Stomach smooth muscle (tissue), 2 donors: ENCODE measurements at regions not wholly inside any gene's neighbourhood (a gene's known extent, or its start where the extent isn't known, plus 50 kb on each side); places are given as distances from the start of the nearest gene placed in this dataset.

Experiments
- H3K27ac ChIP-seq: one replicate; pipeline ENCODE4 v1.7.0; 2013; ENCODE audit warnings: mild to moderate bottlenecking, low read length, inconsistent platforms
- H3K27me3 ChIP-seq, 2 donors: one replicate each; pipeline ENCODE4 v1.7.0; 2013; ENCODE audit warnings: low read length in 2 of 2; ENCODE audit not compliant: insufficient read depth in 2 of 2, control insufficient read depth in 1 of 2
- H3K36me3 ChIP-seq, 2 donors: one replicate each; pipeline ENCODE4 v1.7.0; 2013; ENCODE audit warnings: low read length in 2 of 2; ENCODE audit not compliant: control insufficient read depth in 2 of 2, insufficient read depth in 2 of 2
- H3K4me1 ChIP-seq: one replicate; pipeline ENCODE4 v1.7.0; 2013; ENCODE audit warnings: low read length; ENCODE audit not compliant: control insufficient read depth, insufficient read depth
- H3K4me3 ChIP-seq, 2 donors: one replicate each; pipeline ENCODE4 v1.7.0; 2013; ENCODE audit warnings: low read length in 2 of 2
- H3K9ac ChIP-seq, 2 donors: one replicate each; pipeline ENCODE4 v1.7.0; 2013; ENCODE audit warnings: low read length in 2 of 2, mild to moderate bottlenecking in 1 of 2
- H3K9me3 ChIP-seq, 2 donors: one replicate each; pipeline ENCODE4 v1.7.0; 2013; ENCODE audit warnings: low read length in 2 of 2; ENCODE audit not compliant: control insufficient read depth in 2 of 2
- donor health status: healthy.
- donor health status: Pancreatic carcinoma.

- H3K4me3 ChIP-seq = no peak overlapping the region
- no peaks in the 10 kb centered on the region for H3K9me3 ChIP-seq
- no peaks in the 10 kb centered on the region for H3K4me1 ChIP-seq
- H3K27me3 ChIP-seq = no peaks in the 10 kb centered on the region
- no peaks in the 10 kb centered on the region for H3K36me3 ChIP-seq
- H3K9ac ChIP-seq = no peak overlapping the region
- no peak overlapping the region for H3K27ac ChIP-seq
Observed at GRCh38 chr7:119127706-119128105, 903.2 kb downstream of the ANKRD7 start.

GRCh38 chr7:119132436-119132835, 907.9 kb downstream of the ANKRD7 start:
- H3K27ac ChIP-seq = no peak overlapping the region
- H3K27me3 ChIP-seq = no peaks in the 10 kb centered on the region
- H3K36me3 ChIP-seq = no peaks in the 10 kb centered on the region
- H3K9ac ChIP-seq = no peak overlapping the region
- peaks cover 0 to 2% of the 10 kb centered on the region in 2 donors for H3K9me3 ChIP-seq
- H3K4me3 ChIP-seq = no peak overlapping the region
- no peaks in the 10 kb centered on the region for H3K4me1 ChIP-seq

- Histone ChIP-seq H3K27ac (no peak overlapping the region), H3K4me3 (no peak overlapping the region), H3K4me1 (no peaks in the 10 kb centered on the region)
Observed at GRCh38 chr7:119167431-119167830, 942.9 kb downstream of the ANKRD7 start.

GRCh38 chr7:119172043-119172442, 947.5 kb downstream of the ANKRD7 start:
- H3K4me3 ChIP-seq = no peak overlapping the region
- H3K4me1 ChIP-seq = no peaks in the 10 kb centered on the region
- H3K27me3 ChIP-seq = no peaks in the 10 kb centered on the region
- no peaks in the 10 kb centered on the region for H3K36me3 ChIP-seq
- no peak overlapping the region for H3K9ac ChIP-seq
- no peak overlapping the region for H3K27ac ChIP-seq
- peaks cover 0 to 5% of the 10 kb centered on the region in 2 donors for H3K9me3 ChIP-seq

More at GRCh38 chr7:119167431-119167830, 942.9 kb downstream of the ANKRD7 start:
- H3K36me3 ChIP-seq = no peaks in the 10 kb centered on the region
- no peak overlapping the region for H3K9ac ChIP-seq
- H3K27me3 ChIP-seq = no peaks in the 10 kb centered on the region
- H3K9me3 ChIP-seq = peaks cover 0 to 5% of the 10 kb centered on the region in 2 donors

- Histone ChIP-seq H3K36me3 (no peaks in the 10 kb centered on the region), H3K4me1 (no peaks in the 10 kb centered on the region), H3K9ac (no peak overlapping the region), H3K9me3 (no peaks in the 10 kb centered on the region), H3K27me3 (no peaks in the 10 kb centered on the region), H3K4me3 (no peak overlapping the region), H3K27ac (no peak overlapping the region)
Observed at GRCh38 chr7:119175911-119176627, 951.6 kb downstream of the ANKRD7 start.

- no peaks in the 10 kb centered on the region for H3K36me3 ChIP-seq
- H3K4me1 ChIP-seq = no peaks in the 10 kb centered on the region
- H3K4me3 ChIP-seq = no peak overlapping the region
- H3K27me3 ChIP-seq = no peaks in the 10 kb centered on the region
- no peak overlapping the region for H3K27ac ChIP-seq
- H3K9me3 ChIP-seq = peaks cover 0 to 2% of the 10 kb centered on the region in 2 donors
- no peak overlapping the region for H3K9ac ChIP-seq
Observed at GRCh38 chr7:119177863-119178262, 953.4 kb downstream of the ANKRD7 start.

GRCh38 chr7:119184124-119184788, 959.8 kb downstream of the ANKRD7 start:
- Histone ChIP-seq H3K9ac (no peak overlapping the region), H3K4me3 (no peak overlapping the region), H3K36me3 (no peaks in the 10 kb centered on the region), H3K4me1 (no peaks in the 10 kb centered on the region), H3K9me3 (peaks cover 2 to 5% of the 10 kb centered on the region in 2 donors), H3K27me3 (no peaks in the 10 kb centered on the region), H3K27ac (no peak overlapping the region)

GRCh38 chr7:119196183-119196582, 971.7 kb downstream of the ANKRD7 start:
- H3K36me3 ChIP-seq = no peaks in the 10 kb centered on the region
- H3K27me3 ChIP-seq = no peaks in the 10 kb centered on the region
- no peak overlapping the region for H3K4me3 ChIP-seq
- H3K27ac ChIP-seq = no peak overlapping the region
- no peaks in the 10 kb centered on the region for H3K4me1 ChIP-seq
- H3K9ac ChIP-seq = no peak overlapping the region
- H3K9me3 ChIP-seq = peaks cover 0 to 3% of the 10 kb centered on the region in 2 donors

- Histone ChIP-seq H3K27me3 (no peaks in the 10 kb centered on the region), H3K36me3 (no peaks in the 10 kb centered on the region), H3K9ac (no peak overlapping the region), H3K4me3 (no peak overlapping the region), H3K4me1 (no peaks in the 10 kb centered on the region), H3K9me3 (peaks cover 0 to 3% of the 10 kb centered on the region in 2 donors), H3K27ac (no peak overlapping the region)
Observed at GRCh38 chr7:119197172-119197876, 972.8 kb downstream of the ANKRD7 start.

- Histone ChIP-seq H3K27me3 (no peaks in the 10 kb centered on the region), H3K9ac (no peak overlapping the region), H3K27ac (no peak overlapping the region), H3K36me3 (no peaks in the 10 kb centered on the region), H3K9me3 (peaks cover 0 to 3% of the 10 kb centered on the region in 2 donors), H3K4me1 (no peaks in the 10 kb centered on the region), H3K4me3 (no peak overlapping the region)
Observed at GRCh38 chr7:119197877-119198527, 973.5 kb downstream of the ANKRD7 start.
